Sigmoid colon (tissue), 6 donors: ENCODE measurements at regions not wholly inside any gene's neighbourhood (a gene's known extent, or its start where the extent isn't known, plus 50 kb on each side); places are given as distances from the start of the nearest gene placed in this dataset.

ENCODE experiments used
- DNase-seq: peaks from one replicate; pipeline ENCODE4 v3.0.0-alpha.2; 2019
- H3K27ac ChIP-seq, 4 donors: fragments of 200-600 bp; sonication (generic); one replicate each; pipeline ENCODE4 v1.5.1; 2016 to 2019; ENCODE audit warnings: mild to moderate bottlenecking in 1 of 4
- H3K27me3 ChIP-seq, 3 donors: fragments of 200-600 bp; sonication (generic); one replicate each; pipeline ENCODE4 v1.5.1; 2019; ENCODE audit warnings: mild to moderate bottlenecking in 1 of 3
- H3K36me3 ChIP-seq, 4 donors: fragments of 200-600 bp; sonication (generic); one replicate each; pipeline ENCODE4 v1.5.1; 2016 to 2019
- H3K4me1 ChIP-seq, 4 donors: fragments of 200-600 bp; sonication (generic); one replicate each; pipeline ENCODE4 v1.5.1; 2017 to 2019
- H3K4me3 ChIP-seq, 4 donors: fragments of 200-600 bp; sonication (generic); one replicate each; pipeline ENCODE4 v1.5.1; 2017 to 2019; ENCODE audit warnings: mild to moderate bottlenecking in 2 of 4, moderate library complexity in 1 of 4
- H3K9me3 ChIP-seq, 4 donors: fragments of 200-600 bp in 3 of 4; sonication (generic) in 3 of 4; one replicate each; pipeline versions ENCODE4 v1.5.1 to v1.6.1; 2013 to 2019
- CTCF ChIP-seq, 4 experiments: fragments of 450-650 bp in 3 of 4; fragments of 200-600 bp in 1 of 4; IDR thresholded peaks; one replicate each; pipeline ENCODE4 v1.5.1; 2016 to 2019; ENCODE audit warnings: antibody characterized with exemption in 4 of 4, mild to moderate bottlenecking in 3 of 4, moderate library complexity in 2 of 4
- EP300 ChIP-seq, 4 donors: sonication (generic); formaldehyde crosslinking; IDR thresholded peaks; one replicate each; pipeline ENCODE4 v1.6.1; 2017; ENCODE audit warnings: antibody characterized with exemption in 4 of 4
- POLR2A ChIP-seq, 2 donors: fragments of 450-650 bp; IDR thresholded peaks; one replicate each; pipeline ENCODE4 v1.6.1; 2016; ENCODE audit warnings: antibody characterized with exemption in 2 of 2, mild to moderate bottlenecking in 2 of 2, moderate library complexity in 2 of 2
- POLR2AphosphoS5 ChIP-seq, 4 donors: sonication (generic); formaldehyde crosslinking; IDR thresholded peaks; one replicate each; pipeline ENCODE4 v1.6.1; 2017; ENCODE audit warnings: antibody characterized with exemption in 4 of 4
- WGBS, 2 donors: extraction: QIAGEN DNeasy Blood & Tissue Kit; methylation state at CpG; one replicate each; pipeline ENCODE4 v1.1.7; 2013; 5-methylcytosine and 5-hydroxymethylcytosine counted together
- intact Hi-C: fragments of 100-400 bp; cut with DNase I; formaldehyde crosslinking; loops from one replicate; pipeline ENCODE4 v1.15.1; 2023
- donor health status: healthy with polysubstance abuse.
- donor health status: healthy.

DNA sequence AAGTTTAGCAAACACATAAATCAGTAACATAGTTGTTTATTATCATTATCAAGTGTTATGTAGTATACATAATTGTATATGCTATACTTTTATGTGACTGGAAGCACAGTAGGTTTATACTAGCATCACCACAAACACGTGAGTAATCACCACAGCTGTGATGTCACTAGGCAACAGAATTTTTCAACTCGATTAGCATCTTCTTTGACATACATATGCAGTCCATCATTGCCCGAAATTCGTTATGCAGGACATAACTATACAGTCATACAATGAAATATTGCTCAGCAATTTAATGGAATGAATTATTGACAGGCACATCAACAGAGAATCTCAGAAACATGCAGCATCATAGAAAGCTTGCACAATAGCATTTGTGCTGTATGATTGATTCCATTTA lies 77.7 kb downstream of the LSM5 start:
- intact Hi-C loops, result no loop called here
- no peak overlapping the region for H3K4me3 ChIP-seq
- no peak for DNase-seq
- TF ChIP-seq CTCF (IDR thresholded peaks at IDR 0.05) (no peak), POLR2AphosphoS5 (IDR thresholded peaks at IDR 0.05) (no peak), POLR2A (IDR thresholded peaks at IDR 0.05) (no peak)
- no peaks in the 10 kb centered on the region for H3K9me3 ChIP-seq
- no peak overlapping the region for H3K27ac ChIP-seq
- H3K27me3 ChIP-seq, result peaks cover 0 to 3% (median 0%) of the 10 kb centered on the region in 3 donors
- WGBS, 2 donors, result 60 to 72% methylated on average over 4 of the region's 4 CpGs
- no peaks in the 10 kb centered on the region for H3K36me3 ChIP-seq
- no peaks in the 10 kb centered on the region for H3K4me1 ChIP-seq

GRCh38 chr7:32410545-32410944 lies 79.6 kb downstream of the LSM5 start:
- Histone ChIP-seq H3K36me3 (no peaks in the 10 kb centered on the region), H3K9me3 (no peaks in the 10 kb centered on the region), H3K4me3 (no peak overlapping the region), H3K27ac (no peak overlapping the region), H3K4me1 (no peaks in the 10 kb centered on the region), H3K27me3 (peaks cover 0 to 3% (median 0%) of the 10 kb centered on the region in 3 donors)
- no peak for TF ChIP-seq POLR2AphosphoS5 (IDR thresholded peaks at IDR 0.05)
- no peak for TF ChIP-seq POLR2A (IDR thresholded peaks at IDR 0.05)
- TF ChIP-seq CTCF (IDR thresholded peaks at IDR 0.05), result no peak
- TF ChIP-seq EP300 (IDR thresholded peaks at IDR 0.05), result no peak
- 64 to 88% methylated on average over 2 of the region's 2 CpGs for WGBS, 2 donors
- intact Hi-C loops, result no loop called here
- no peak for DNase-seq

DNA sequence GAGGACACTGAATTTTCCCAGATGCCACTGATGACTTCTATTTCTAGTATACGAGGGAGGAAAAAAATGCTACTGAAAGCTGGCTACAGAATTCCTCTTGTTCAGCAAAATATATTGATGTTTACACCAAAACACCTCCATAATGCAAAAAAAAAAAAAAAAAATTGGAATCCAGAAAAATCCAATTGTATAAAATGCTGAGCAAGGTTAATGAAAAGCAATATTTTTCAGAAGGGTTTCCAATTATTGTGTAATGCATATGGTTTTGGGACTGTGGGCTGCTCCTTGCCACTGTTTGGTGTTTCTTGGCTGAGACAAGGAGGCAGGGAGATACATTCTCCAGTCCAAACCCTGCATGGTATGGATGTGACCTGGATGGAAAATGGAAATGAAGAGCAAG lies 83.8 kb downstream of the LSM5 start:
- no peak for DNase-seq
- WGBS, 2 donors, result 0 to 31% methylated on average over 1 of the region's 1 CpG
- intact Hi-C loops, result no loop called here
- TF ChIP-seq POLR2AphosphoS5 (IDR thresholded peaks at IDR 0.05) (no peak), EP300 (IDR thresholded peaks at IDR 0.05) (no peak), POLR2A (IDR thresholded peaks at IDR 0.05) (no peak), CTCF (IDR thresholded peaks at IDR 0.05) (no peak)
- Histone ChIP-seq H3K9me3 (no peaks in the 10 kb centered on the region), H3K4me1 (no peaks in the 10 kb centered on the region), H3K4me3 (no peak overlapping the region), H3K27ac (no peak overlapping the region), H3K27me3 (no peaks in the 10 kb centered on the region), H3K36me3 (no peaks in the 10 kb centered on the region)

DNA sequence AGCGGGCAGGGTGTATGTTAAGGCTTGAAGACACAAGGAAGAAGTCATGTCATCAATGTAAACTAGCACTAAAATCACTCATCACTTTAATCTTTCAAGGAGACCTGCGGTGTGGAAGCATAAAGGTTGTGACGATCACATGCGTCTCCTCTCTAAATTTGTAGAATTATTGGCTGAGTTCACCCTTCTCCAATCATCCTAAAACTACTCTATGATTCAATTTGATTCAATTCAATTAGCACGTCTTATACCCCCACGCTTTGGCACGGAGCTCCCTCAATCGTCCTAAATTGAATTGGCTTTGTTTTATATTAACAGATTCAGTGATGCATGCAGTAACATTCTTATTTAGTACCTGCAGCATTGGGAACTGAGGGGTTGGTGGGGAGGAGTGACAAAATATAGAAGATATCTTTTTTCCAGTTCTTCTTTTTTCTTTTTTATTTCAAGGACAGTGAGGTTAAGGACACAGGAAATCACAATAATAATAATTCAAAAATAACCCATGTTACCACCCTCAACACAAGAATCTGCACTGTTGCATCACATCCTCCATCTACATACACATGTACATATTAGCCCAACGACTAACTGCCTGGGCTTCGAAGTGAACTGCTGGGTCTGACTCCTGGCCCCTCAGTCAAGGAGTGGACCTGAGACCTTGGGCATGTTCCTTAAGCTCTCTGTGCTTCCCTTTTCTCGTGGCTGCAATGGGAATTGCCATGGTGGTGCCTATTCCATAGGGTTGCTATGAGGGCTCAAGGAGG lies 86.5 kb downstream of the LSM5 start:
- Histone ChIP-seq H3K27me3 (no peaks in the 10 kb centered on the region), H3K4me3 (no peak overlapping the region), H3K27ac (no peak overlapping the region), H3K9me3 (no peaks in the 10 kb centered on the region), H3K36me3 (no peaks in the 10 kb centered on the region), H3K4me1 (no peaks in the 10 kb centered on the region)
- intact Hi-C loops, result no loop called here
- DNase-seq, result no peak
- WGBS, 2 donors, result 75 to 83% methylated on average over 11 of the region's 11 CpGs
- TF ChIP-seq EP300 (IDR thresholded peaks at IDR 0.05), result no peak
- no peak for TF ChIP-seq POLR2AphosphoS5 (IDR thresholded peaks at IDR 0.05)
- no peak for TF ChIP-seq CTCF (IDR thresholded peaks at IDR 0.05)
- TF ChIP-seq POLR2A (IDR thresholded peaks at IDR 0.05), result no peak

- intact Hi-C loops, result no loop called here
- DNase-seq, result no peak
- H3K27me3 ChIP-seq, result no peaks in the 10 kb centered on the region
- WGBS, 2 donors, result 66 to 82% methylated on average over 4 of the region's 4 CpGs
- H3K4me3 ChIP-seq, result no peak overlapping the region
- H3K36me3 ChIP-seq, result no peaks in the 10 kb centered on the region
- TF ChIP-seq EP300 (IDR thresholded peaks at IDR 0.05), result no peak
- no peak for TF ChIP-seq POLR2AphosphoS5 (IDR thresholded peaks at IDR 0.05)
- no peak for TF ChIP-seq POLR2A (IDR thresholded peaks at IDR 0.05)
- no peak for TF ChIP-seq CTCF (IDR thresholded peaks at IDR 0.05)
- no peak overlapping the region for H3K27ac ChIP-seq
- H3K9me3 ChIP-seq, result peaks cover 0 to 2% (median 0%) of the 10 kb centered on the region in 4 donors
- H3K4me1 ChIP-seq, result no peaks in the 10 kb centered on the region
Observed at GRCh38 chr7:32400676-32401075, 89.5 kb downstream of the LSM5 start.
